ENCODE measurements at regions not wholly inside any gene's neighbourhood (a gene's known extent, or its start where the extent isn't known, plus 50 kb on each side); places are given as distances from the start of the nearest gene placed in this dataset.

DNA sequence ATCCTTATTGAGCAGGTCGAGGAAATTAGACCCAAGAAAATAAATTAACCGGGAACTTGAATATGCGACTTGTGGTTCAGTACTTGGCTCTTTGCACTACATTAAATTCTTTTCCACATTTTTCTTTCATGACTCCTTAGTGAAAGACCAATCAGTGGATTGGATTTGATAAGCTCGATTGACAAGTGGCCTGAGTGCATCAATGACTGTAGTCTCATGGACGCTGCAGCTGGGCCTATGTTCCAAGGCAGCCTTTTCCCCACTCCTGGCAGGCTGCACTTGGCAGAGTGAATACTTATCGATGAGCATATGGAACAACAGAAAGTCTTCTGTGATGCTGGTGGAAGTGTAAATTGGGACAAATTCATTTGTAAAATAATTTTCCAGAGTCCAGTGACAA is 210.8 kb upstream of the EXOC2 start:
- no peak for TF ChIP-seq EZH2 (IDR thresholded peaks at IDR 0.05; ENCODE audit: insufficient read depth, poor library complexity, severe bottlenecking)
- no peak for TF ChIP-seq EZH2phosphoT487 (IDR thresholded peaks at IDR 0.05; ENCODE audit: insufficient read depth, low read depth)

All from GM23248 (cell line).